CD4-positive, alpha-beta T cell (primary cell): ENCODE measurements at regions not wholly inside any gene's neighbourhood (a gene's known extent, or its start where the extent isn't known, plus 50 kb on each side); places are given as distances from the start of the nearest gene placed in this dataset.
"Not testable (repeated sequence)": the region's sequence is repeated elsewhere in the genome, so short reads cannot be mapped to it uniquely, and the experiment has no call there.

ENCODE experiments used
- ATAC-seq: fragments of 200-7000 bp; cut with Tn5 transposase; one replicate; pipeline ENCODE4 v1.10.0; 2022; ENCODE audit warnings: mild to moderate bottlenecking; ENCODE audit not compliant: poor library complexity
- CTCF ChIA-PET: fragments of 350-600 bp; sonication (Branson Sonifier 250); formaldehyde crosslinking; loops from one replicate; lab custom pipeline; 2021; ENCODE audit warnings: antibody characterized with exemption, inconsistent platforms; lab: Charles Lee
- POLR2A ChIA-PET: fragments of 350-600 bp; sonication (Branson Sonifier 250); formaldehyde crosslinking; loops from one replicate; lab custom pipeline; 2021; ENCODE audit warnings: antibody characterized with exemption, inconsistent platforms; lab: Charles Lee
- DNase-seq, 14 experiments: peaks; one replicate each; pipeline ENCODE4 v3.0.0-alpha.2; 2013 to 2020; ENCODE audit warnings: mixed read lengths in 2 of 14
- H3K27ac ChIP-seq, 2 donors: one replicate each; pipeline versions ENCODE4 v1.5.1 to v1.7.0; 2013; ENCODE audit warnings: low read length in 2 of 2, low read depth in 1 of 2, mild to moderate bottlenecking in 1 of 2
- H3K27me3 ChIP-seq, 2 experiments: 1 replicate in 1 of 2; 2 replicates in 1 of 2; pipeline versions ENCODE4 v1.6.1 to v1.7.0; 2013; ENCODE audit warnings: low read length in 2 of 2, control low read depth in 1 of 2, mild to moderate bottlenecking in 1 of 2, moderate library complexity in 1 of 2; ENCODE audit not compliant: insufficient read depth in 2 of 2, control insufficient read depth in 1 of 2
- H3K36me3 ChIP-seq: one replicate; pipeline ENCODE4 v1.6.1; 2013; ENCODE audit warnings: low read length, control low read depth; ENCODE audit not compliant: insufficient read depth
- H3K4me1 ChIP-seq: one replicate; pipeline ENCODE4 v1.6.1; 2013; ENCODE audit warnings: low read length, control low read depth; ENCODE audit not compliant: insufficient read depth
- H3K4me3 ChIP-seq: one replicate; pipeline ENCODE4 v1.5.1; 2013; ENCODE audit warnings: mild to moderate bottlenecking, low read length, moderate library complexity
- H3K9me3 ChIP-seq, 2 experiments: 1 replicate in 1 of 2; 2 replicates in 1 of 2; pipeline versions ENCODE4 v1.6.1 to v1.7.0; 2013; ENCODE audit warnings: low read length in 2 of 2, mild to moderate bottlenecking in 2 of 2, control low read depth in 1 of 2, moderate library complexity in 1 of 2; ENCODE audit not compliant: control insufficient read depth in 1 of 2, insufficient read depth in 1 of 2
- H3K27ac Mint-ChIP-seq: one replicate; pipeline ENCODE4 v1.8.0; 2020; ENCODE audit warnings: mixed read lengths
- H3K27me3 Mint-ChIP-seq: one replicate; pipeline ENCODE4 v1.8.0; 2021; ENCODE audit warnings: mixed read lengths
- H3K36me3 Mint-ChIP-seq: one replicate; pipeline ENCODE4 v1.8.0; 2021; ENCODE audit warnings: low read depth, mixed read lengths
- H3K4me1 Mint-ChIP-seq: one replicate; pipeline ENCODE4 v1.8.0; 2021; ENCODE audit warnings: low read depth, mixed read lengths
- H3K4me3 Mint-ChIP-seq: one replicate; pipeline ENCODE4 v1.8.0; 2020; ENCODE audit warnings: mild to moderate bottlenecking, mixed read lengths
- H3K9me3 Mint-ChIP-seq: one replicate; pipeline ENCODE4 v1.8.0; 2020; ENCODE audit warnings: mixed read lengths
- intact Hi-C, 2 experiments: fragments of 100-400 bp; cut with DNase I in 1 of 2; cut with micrococcal nuclease in 1 of 2; formaldehyde crosslinking; loops; one replicate each; pipeline versions ENCODE4 v1.15.1 to v1.9.0; 2023 to 2025; cut with DNase I, micrococcal nuclease
- TF ChIP-seq, protein P1 (sequence below): fragments of 200-600 bp; IDR thresholded peaks from one replicate; pipeline ENCODE4 v1.8.0; 2022; ENCODE audit warnings: antibody characterized with exemption, mild to moderate bottlenecking

DNA sequence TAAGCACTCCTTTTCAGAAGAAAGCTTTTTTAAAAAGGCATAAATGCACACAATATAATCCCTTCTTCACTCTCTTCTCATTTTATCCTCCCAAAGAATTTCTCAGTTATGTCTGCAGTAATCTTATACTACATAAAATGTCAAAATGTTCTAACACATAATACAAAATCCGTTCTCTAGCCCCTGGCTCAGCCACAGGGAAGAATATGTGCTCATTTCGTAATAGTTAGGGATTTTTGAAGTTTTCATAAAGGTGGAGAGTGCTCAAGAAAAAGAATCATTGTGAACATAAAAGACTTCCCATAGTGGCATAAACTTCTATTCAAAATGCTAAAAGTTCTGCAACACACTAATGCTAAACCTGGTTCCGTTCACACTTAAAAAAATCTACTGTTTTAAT lies 1410.7 kb upstream of the C9orf72 start:
- Mint-ChIP-seq H3K27me3 (no peaks in the 10 kb centered on the region), H3K27ac (no peak overlapping the region), H3K4me1 (no peaks in the 10 kb centered on the region), H3K4me3 (no peak overlapping the region), H3K9me3 (peaks cover 5% of the 10 kb centered on the region), H3K36me3 (no peaks in the 10 kb centered on the region)
- intact Hi-C loops = loop anchor here in 1 of 2 experiments (5.0 kb wide), 1 partner anchor 42 kb away; no protein-coding TSS in a partner anchor
- ATAC-seq (no peak), DNase-seq (no peak)
- H3K27me3 ChIP-seq = no peaks in the 10 kb centered on the region
- no peaks in the 10 kb centered on the region for H3K9me3 ChIP-seq
- no peaks in the 10 kb centered on the region for H3K36me3 ChIP-seq
- TF ChIP-seq, protein P1, sequence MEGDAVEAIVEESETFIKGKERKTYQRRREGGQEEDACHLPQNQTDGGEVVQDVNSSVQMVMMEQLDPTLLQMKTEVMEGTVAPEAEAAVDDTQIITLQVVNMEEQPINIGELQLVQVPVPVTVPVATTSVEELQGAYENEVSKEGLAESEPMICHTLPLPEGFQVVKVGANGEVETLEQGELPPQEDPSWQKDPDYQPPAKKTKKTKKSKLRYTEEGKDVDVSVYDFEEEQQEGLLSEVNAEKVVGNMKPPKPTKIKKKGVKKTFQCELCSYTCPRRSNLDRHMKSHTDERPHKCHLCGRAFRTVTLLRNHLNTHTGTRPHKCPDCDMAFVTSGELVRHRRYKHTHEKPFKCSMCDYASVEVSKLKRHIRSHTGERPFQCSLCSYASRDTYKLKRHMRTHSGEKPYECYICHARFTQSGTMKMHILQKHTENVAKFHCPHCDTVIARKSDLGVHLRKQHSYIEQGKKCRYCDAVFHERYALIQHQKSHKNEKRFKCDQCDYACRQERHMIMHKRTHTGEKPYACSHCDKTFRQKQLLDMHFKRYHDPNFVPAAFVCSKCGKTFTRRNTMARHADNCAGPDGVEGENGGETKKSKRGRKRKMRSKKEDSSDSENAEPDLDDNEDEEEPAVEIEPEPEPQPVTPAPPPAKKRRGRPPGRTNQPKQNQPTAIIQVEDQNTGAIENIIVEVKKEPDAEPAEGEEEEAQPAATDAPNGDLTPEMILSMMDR = no peak
- H3K4me1 ChIP-seq = no peaks in the 10 kb centered on the region
- H3K4me3 ChIP-seq = no peak overlapping the region
- no peak overlapping the region for H3K27ac ChIP-seq
- ChIA-PET POLR2A (no interaction called here), CTCF (no interaction called here)

- H3K9me3 Mint-ChIP-seq, H3K27ac ChIP-seq, H3K4me3 Mint-ChIP-seq, H3K27ac Mint-ChIP-seq, CTCF ChIA-PET, H3K4me3 ChIP-seq, intact Hi-C loops, H3K4me1 Mint-ChIP-seq, H3K27me3 ChIP-seq, H3K36me3 Mint-ChIP-seq, H3K4me1 ChIP-seq, POLR2A ChIA-PET, H3K9me3 ChIP-seq, H3K27me3 Mint-ChIP-seq, ATAC-seq, DNase-seq, H3K36me3 ChIP-seq: not testable (repeated sequence)
Observed at GRCh38 chr9:28990009-28990408, 1416.7 kb upstream of the C9orf72 start.

GRCh38 chr9:28999057-28999456 lies 1425.8 kb upstream of the C9orf72 start:
- no peak for DNase-seq
- TF ChIP-seq, protein P1 = no peak
- ChIA-PET CTCF (no interaction called here), POLR2A (no interaction called here)
- no peaks in the 10 kb centered on the region for H3K36me3 Mint-ChIP-seq
- H3K4me3 Mint-ChIP-seq = no peak overlapping the region
- Histone ChIP-seq H3K4me3 (no peak overlapping the region), H3K27me3 (no peaks in the 10 kb centered on the region), H3K27ac (no peak overlapping the region), H3K9me3 (peaks cover 0 to 5% of the 10 kb centered on the region in 2 experiments), H3K36me3 (no peaks in the 10 kb centered on the region), H3K4me1 (no peaks in the 10 kb centered on the region)
- ATAC-seq = no peak
- H3K9me3 Mint-ChIP-seq = peaks cover 8% of the 10 kb centered on the region
- intact Hi-C loops = no loop called here
- no peak overlapping the region for H3K27ac Mint-ChIP-seq
- H3K4me1 Mint-ChIP-seq = no peaks in the 10 kb centered on the region
- no peaks in the 10 kb centered on the region for H3K27me3 Mint-ChIP-seq

GRCh38 chr9:28999806-29000205 lies 1426.5 kb upstream of the C9orf72 start:
- ChIA-PET CTCF (no interaction called here), POLR2A (no interaction called here)
- no peaks in the 10 kb centered on the region for H3K4me1 Mint-ChIP-seq
- Histone ChIP-seq H3K36me3 (no peaks in the 10 kb centered on the region), H3K27ac (no peak overlapping the region), H3K4me3 (no peak overlapping the region), H3K27me3 (no peaks in the 10 kb centered on the region), H3K9me3 (peaks cover 0 to 5% of the 10 kb centered on the region in 2 experiments), H3K4me1 (no peaks in the 10 kb centered on the region)
- ATAC-seq (no peak), DNase-seq (no peak)
- intact Hi-C loops = no loop called here
- H3K27me3 Mint-ChIP-seq = no peaks in the 10 kb centered on the region
- TF ChIP-seq, protein P1 = no peak
- H3K4me3 Mint-ChIP-seq = no peak overlapping the region
- no peak overlapping the region for H3K27ac Mint-ChIP-seq
- H3K9me3 Mint-ChIP-seq = peaks cover 8% of the 10 kb centered on the region
- H3K36me3 Mint-ChIP-seq = no peaks in the 10 kb centered on the region
